Ovary (tissue), 7 donors: ENCODE measurements at regions not wholly inside any gene's neighbourhood (a gene's known extent, or its start where the extent isn't known, plus 50 kb on each side); places are given as distances from the start of the nearest gene placed in this dataset.

ENCODE experiments used
- DNase-seq, 5 donors: peaks; one replicate each; pipeline ENCODE4 v3.0.0-alpha.2; 2019 to 2020
- H3K27ac ChIP-seq, 2 donors: fragments of 200-600 bp; one replicate each; pipeline versions ENCODE4 v1.5.1 to v1.8.0; 2019 to 2022
- H3K27me3 ChIP-seq: fragments of 200-600 bp; one replicate; pipeline ENCODE4 v1.8.0; 2022
- H3K36me3 ChIP-seq: fragments of 200-600 bp; sonication (generic); one replicate; pipeline ENCODE4 v1.5.1; 2019
- H3K4me1 ChIP-seq: one replicate; pipeline ENCODE4 v1.8.1; 2013; ENCODE audit warnings: mild to moderate bottlenecking, moderate library complexity; ENCODE audit not compliant: insufficient read depth
- H3K4me3 ChIP-seq: fragments of 200-600 bp; sonication (generic); one replicate; pipeline ENCODE4 v1.5.1; 2017
- H3K9me3 ChIP-seq, 2 donors: fragments of 200-600 bp in 1 of 2; sonication (generic) in 1 of 2; one replicate each; pipeline versions ENCODE4 v1.5.1 to v1.8.1; 2013 to 2019; ENCODE audit warnings: mild to moderate bottlenecking in 1 of 2, moderate library complexity in 1 of 2
- CTCF ChIP-seq, 3 donors: fragments of 450-650 bp in 2 of 3; fragments of 200-600 bp in 1 of 3; IDR thresholded peaks; one replicate each; pipeline versions ENCODE4 v1.5.1 to v1.8.0; 2016 to 2022; ENCODE audit warnings: antibody characterized with exemption in 3 of 3, mild to moderate bottlenecking in 1 of 3
- EP300 ChIP-seq: sonication (generic); formaldehyde crosslinking; IDR thresholded peaks from one replicate; pipeline ENCODE4 v1.6.1; 2017; ENCODE audit warnings: antibody characterized with exemption
- POLR2A ChIP-seq: fragments of 450-650 bp; IDR thresholded peaks from one replicate; pipeline ENCODE4 v1.6.1; 2017; ENCODE audit warnings: antibody characterized with exemption, mild to moderate bottlenecking, moderate library complexity
- WGBS, 3 donors: extraction: QIAGEN DNeasy Blood & Tissue Kit in 1 of 3; methylation state at CpG; one replicate each; pipeline versions ENCODE4 v1.1.5 to v1.1.7; 2013 to 2017; 5-methylcytosine and 5-hydroxymethylcytosine counted together
- intact Hi-C, 4 donors: fragments of 100-400 bp; cut with DNase I; formaldehyde crosslinking; loops; one replicate each; pipeline versions ENCODE4 v1.11.0 to v1.15.1; 2022 to 2023
- donor health status: DM: no; HTN: no; CAD: no; lungs with moderate emphysema.
- donor health status: DM: no; HTN: no; CAD: no.
- donor health status: Bipolar disorder and iron deficiency.
- donor health status: DM: no; HTN: no; CAD: no.
- donor health status: DM: yes; HTN: yes; CAD: no.

DNA sequence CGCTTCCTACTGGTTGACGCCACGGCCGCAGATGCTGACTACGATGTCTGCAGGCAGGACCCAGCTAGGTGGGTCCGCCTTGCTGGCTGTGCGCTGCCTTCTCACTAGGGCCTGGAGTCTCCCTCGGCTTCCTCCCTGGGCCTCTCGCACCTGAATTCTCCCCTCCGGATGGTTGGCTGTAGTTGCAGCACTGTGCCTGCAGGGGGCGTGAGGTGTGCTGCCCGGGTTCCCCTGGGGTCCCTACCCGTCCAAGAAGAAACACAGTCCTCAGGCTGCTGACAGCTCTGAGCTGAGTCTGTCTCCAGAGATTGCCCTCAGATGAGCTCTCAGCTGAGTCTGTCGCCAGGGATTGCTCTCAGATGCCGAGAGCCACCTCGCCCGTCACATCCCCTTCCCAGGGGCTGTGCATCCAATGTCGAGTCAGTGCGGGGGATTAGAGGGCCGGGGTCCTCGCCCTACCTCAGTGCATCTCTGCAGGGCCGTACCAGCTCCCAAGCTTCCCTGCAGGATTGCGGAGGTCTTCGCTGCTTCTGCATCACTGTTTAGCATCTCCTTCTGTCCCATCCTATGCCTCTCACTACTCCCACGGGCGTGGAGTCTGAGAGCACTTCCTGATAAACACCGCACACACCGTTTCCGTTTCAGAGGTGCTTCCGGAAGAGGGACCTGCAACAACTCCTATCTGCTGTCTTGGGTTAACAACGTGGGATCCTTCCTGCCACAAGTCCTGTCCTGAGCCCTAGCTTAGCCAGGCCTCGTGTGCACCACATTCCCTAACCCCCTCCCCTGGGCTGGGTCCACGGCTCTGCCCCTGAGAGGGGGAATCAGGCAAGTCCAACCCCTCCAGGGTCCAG, 196.9 kb downstream of the CSNK2A3 start:
- TF ChIP-seq POLR2A (no peak), EP300 (no peak), CTCF (IDR thresholded peaks at IDR 0.05) (no peak)
- H3K9me3 ChIP-seq = peaks cover 0 to 3% of the 10 kb centered on the region in 2 donors
- H3K27me3 ChIP-seq = no peaks in the 10 kb centered on the region
- H3K27ac ChIP-seq = no peak overlapping the region
- whole genome bisulfite sequencing, 3 donors = 68 to 77% (median 71%) methylated on average over 31 to 33 of the region's 33 CpGs
- H3K4me3 ChIP-seq = no peak overlapping the region
- intact Hi-C loops = no loop called here
- H3K4me1 ChIP-seq = no peaks in the 10 kb centered on the region
- DNase-seq = no peak
- H3K36me3 ChIP-seq = no peaks in the 10 kb centered on the region

- intact Hi-C loops = no loop called here
- no peak for DNase-seq
- Histone ChIP-seq H3K36me3 (no peaks in the 10 kb centered on the region), H3K4me1 (peaks cover 7% of the 10 kb centered on the region), H3K9me3 (no peaks in the 10 kb centered on the region), H3K4me3 (no peak overlapping the region), H3K27me3 (no peaks in the 10 kb centered on the region), H3K27ac (no peak overlapping the region)
- TF ChIP-seq POLR2A (no peak), EP300 (no peak), CTCF (IDR thresholded peaks at IDR 0.05) (no peak)
- WGBS, 3 donors = 92 to 96% (median 95%) methylated on average over 4 of the region's 4 CpGs
Observed at GRCh38 chr11:11152877-11153276, 200.2 kb downstream of the CSNK2A3 start.

DNA sequence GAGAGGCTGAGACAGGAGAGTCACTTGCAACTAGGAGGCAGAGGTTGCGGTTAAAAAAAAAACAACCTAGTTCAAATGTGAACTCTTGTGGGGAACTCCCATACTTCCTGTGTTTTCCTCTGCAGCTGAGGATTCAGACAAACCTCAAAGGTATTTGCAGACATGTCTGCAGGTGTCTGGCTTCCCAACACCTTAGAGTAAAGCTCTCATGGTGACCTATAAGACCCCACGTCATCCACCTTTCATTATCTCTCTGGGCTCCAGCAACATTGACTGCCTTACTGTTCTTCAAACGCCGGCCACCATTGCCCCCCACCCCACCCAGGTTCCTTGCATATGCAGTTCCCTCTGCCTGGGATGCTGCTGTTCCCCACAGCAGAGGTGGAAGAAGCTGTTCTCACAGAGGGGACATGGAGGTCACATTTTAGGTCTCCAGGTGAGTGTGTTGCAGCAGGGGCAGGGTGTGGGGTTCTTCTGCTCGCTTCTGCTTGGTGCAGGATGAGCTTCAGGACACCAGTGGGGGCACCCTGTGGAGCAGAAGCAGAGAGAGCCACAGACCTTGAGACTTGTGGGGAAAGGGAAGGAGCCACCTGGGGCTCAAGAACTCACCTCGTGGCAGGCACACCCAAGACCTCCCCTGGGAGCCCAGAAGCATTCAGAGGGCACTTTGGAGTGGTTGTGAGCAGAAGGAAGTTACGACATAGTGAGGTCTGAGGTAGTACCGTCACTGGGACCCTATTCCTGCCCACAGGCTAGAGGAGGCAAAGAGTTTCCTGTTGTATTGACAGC, 203.2 kb downstream of the CSNK2A3 start:
- Histone ChIP-seq H3K4me1 (peaks cover 9% of the 10 kb centered on the region), H3K4me3 (no peak overlapping the region), H3K27me3 (no peaks in the 10 kb centered on the region), H3K36me3 (no peaks in the 10 kb centered on the region), H3K27ac (no peak overlapping the region), H3K9me3 (no peaks in the 10 kb centered on the region)
- no peak for DNase-seq
- intact Hi-C loops = no loop called here
- TF ChIP-seq CTCF (IDR thresholded peaks at IDR 0.05) (no peak), EP300 (no peak), POLR2A (no peak)
- WGBS, 3 donors = 92 to 93% (median 93%) methylated on average over 8 of the region's 8 CpGs

GRCh38 chr11:11148596-11148995, 204.5 kb downstream of the CSNK2A3 start:
- H3K27ac ChIP-seq = no peak overlapping the region
- no peaks in the 10 kb centered on the region for H3K27me3 ChIP-seq
- TF ChIP-seq POLR2A = no peak
- no peak for TF ChIP-seq EP300
- TF ChIP-seq CTCF (IDR thresholded peaks at IDR 0.05) = no peak
- H3K4me3 ChIP-seq = no peak overlapping the region
- 28 to 38% (median 32%) methylated on average over 4 of the region's 4 CpGs for WGBS, 3 donors
- no peak for DNase-seq
- no peaks in the 10 kb centered on the region for H3K36me3 ChIP-seq
- intact Hi-C loops = no loop called here
- peaks cover 9% of the 10 kb centered on the region for H3K4me1 ChIP-seq
- H3K9me3 ChIP-seq = no peaks in the 10 kb centered on the region
